ENCODE measurements at regions not wholly inside any gene's neighbourhood (a gene's known extent, or its start where the extent isn't known, plus 50 kb on each side); places are given as distances from the start of the nearest gene placed in this dataset.

DNA sequence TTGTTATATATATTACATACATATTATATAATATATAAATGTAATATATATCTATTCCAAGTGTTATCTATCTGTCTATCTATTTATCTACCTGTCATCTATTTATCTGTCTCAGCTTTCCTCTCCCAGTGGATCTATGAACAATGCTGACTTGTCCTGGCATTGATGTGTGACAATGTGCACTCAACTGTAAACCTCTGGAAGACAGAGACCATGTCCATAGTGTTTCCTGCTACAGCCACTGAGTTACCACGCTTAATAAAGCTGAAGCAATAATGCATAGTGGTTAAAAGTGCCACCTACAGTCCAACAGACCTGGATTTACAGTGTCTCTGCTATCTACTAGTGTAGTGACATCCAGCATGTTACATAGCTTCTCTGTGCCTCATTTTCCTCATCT, 57.2 kb upstream of the TMED7 start:
- no peak for ATAC-seq

More for the DNA sequence above, 57.2 kb upstream of the TMED7 start:
- DNase-seq (ENCODE audit: extremely low read depth in 1 of 4, low spot score in 3 of 4): no peak
- intact Hi-C loops (cut with micrococcal nuclease): no loop called here
- H3K9me1 ChIP-seq (ENCODE audit: control insufficient read depth, insufficient read depth, low read length): no peaks in the 10 kb centered on the region
- H3K4me1 ChIP-seq (replicated peaks in 1 of 2; ENCODE audit: control insufficient read depth in 2 of 2, insufficient read depth in 2 of 2, low read length in 2 of 2): no peaks in the 10 kb centered on the region
- H3K4me2 ChIP-seq (ENCODE audit: insufficient read depth, low read length): no peak overlapping the region
- no peaks in the 10 kb centered on the region for H3K9me3 ChIP-seq (replicated peaks; ENCODE audit: control insufficient read depth, insufficient read depth, low read depth, low read length)
- TF ChIP-seq FOXK1 (CRISPR knock-in tag; IDR thresholded peaks at IDR 0.05; ENCODE audit: borderline replicate concordance): no peak
- TF ChIP-seq BRCA1 (IDR thresholded peaks at IDR 0.05): no peak
- TF ChIP-seq BRCA1 (CRISPR knock-in tag; IDR thresholded peaks at IDR 0.05): no peak
- no peak for TF ChIP-seq ZNF431 (CRISPR knock-in tag; IDR thresholded peaks at IDR 0.05)
- no peak for TF ChIP-seq SRSF7 (optimal IDR thresholded peaks at IDR 0.05; ENCODE audit: low read depth, low read length)
- no peak for TF ChIP-seq FOSL1 (tag; conservative IDR thresholded peaks at IDR 0.05)
- TF ChIP-seq RB1 (IDR thresholded peaks at IDR 0.05; ENCODE audit: low read depth): no peak
- TF ChIP-seq, protein P1, sequence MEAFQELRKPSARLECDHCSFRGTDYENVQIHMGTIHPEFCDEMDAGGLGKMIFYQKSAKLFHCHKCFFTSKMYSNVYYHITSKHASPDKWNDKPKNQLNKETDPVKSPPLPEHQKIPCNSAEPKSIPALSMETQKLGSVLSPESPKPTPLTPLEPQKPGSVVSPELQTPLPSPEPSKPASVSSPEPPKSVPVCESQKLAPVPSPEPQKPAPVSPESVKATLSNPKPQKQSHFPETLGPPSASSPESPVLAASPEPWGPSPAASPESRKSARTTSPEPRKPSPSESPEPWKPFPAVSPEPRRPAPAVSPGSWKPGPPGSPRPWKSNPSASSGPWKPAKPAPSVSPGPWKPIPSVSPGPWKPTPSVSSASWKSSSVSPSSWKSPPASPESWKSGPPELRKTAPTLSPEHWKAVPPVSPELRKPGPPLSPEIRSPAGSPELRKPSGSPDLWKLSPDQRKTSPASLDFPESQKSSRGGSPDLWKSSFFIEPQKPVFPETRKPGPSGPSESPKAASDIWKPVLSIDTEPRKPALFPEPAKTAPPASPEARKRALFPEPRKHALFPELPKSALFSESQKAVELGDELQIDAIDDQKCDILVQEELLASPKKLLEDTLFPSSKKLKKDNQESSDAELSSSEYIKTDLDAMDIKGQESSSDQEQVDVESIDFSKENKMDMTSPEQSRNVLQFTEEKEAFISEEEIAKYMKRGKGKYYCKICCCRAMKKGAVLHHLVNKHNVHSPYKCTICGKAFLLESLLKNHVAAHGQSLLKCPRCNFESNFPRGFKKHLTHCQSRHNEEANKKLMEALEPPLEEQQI (IDR thresholded peaks at IDR 0.05): no peak
- TF ChIP-seq ZNF644 (tag; IDR thresholded peaks at IDR 0.05; ENCODE audit: low read depth): no peak
- TF ChIP-seq, protein P2, sequence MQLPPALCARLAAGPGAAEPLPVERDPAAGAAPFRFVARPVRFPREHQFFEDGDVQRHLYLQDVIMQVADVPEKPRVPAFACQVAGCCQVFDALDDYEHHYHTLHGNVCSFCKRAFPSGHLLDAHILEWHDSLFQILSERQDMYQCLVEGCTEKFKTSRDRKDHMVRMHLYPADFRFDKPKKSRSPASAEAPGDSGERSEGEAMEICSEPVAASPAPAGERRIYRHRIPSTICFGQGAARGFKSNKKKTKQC (CRISPR knock-in tag; IDR thresholded peaks at IDR 0.05): no peak
- TF ChIP-seq CCNT2 (IDR thresholded peaks at IDR 0.05; ENCODE audit: borderline replicate concordance, extremely low read depth, insufficient read length, low read depth, low read length): no peak
- no peak for TF ChIP-seq NONO (IDR thresholded peaks at IDR 0.05; ENCODE audit: low read depth in 2 of 2, low read length in 1 of 2)
- no peak for TF ChIP-seq HDAC3 (IDR thresholded peaks at IDR 0.05; ENCODE audit: borderline replicate concordance, partially characterized antibody)
- no peak for TF ChIP-seq ZEB2 (IDR thresholded peaks at IDR 0.05)
- TF ChIP-seq ZNF75A (CRISPR knock-in tag; IDR thresholded peaks at IDR 0.05): no peak
- BruUV-seq (replicated peaks): no TSS peak
- 0% methylated on average over 1 of the region's 1 CpG for WGBS (ENCODE audit: insufficient coverage, low coverage, missing lambda C conversion rate)
- in situ Hi-C loops (cut with MboI): no loop called here
- no peak for FAIRE-seq
- H2AFZ ChIP-seq (ENCODE audit: low read depth, low read length): no peak overlapping the region
- CTCF ChIA-PET (ENCODE audit: low intra/inter-chr PET ratio): no interaction called here
- H3K4me3 ChIP-seq: no peak overlapping the region
- H3K36me3 ChIP-seq (ENCODE audit: control insufficient read depth, insufficient read depth, low read length): no peaks in the 10 kb centered on the region
- H3K27me3 ChIP-seq (ENCODE audit: control insufficient read depth in 2 of 2, insufficient read depth in 2 of 2, low read length in 2 of 2): peaks cover 0 to 4% of the 10 kb centered on the region in 2 experiments; a peak in 1 of 5 replicates
- POLR2A ChIA-PET: no interaction called here
- H3K9ac ChIP-seq (ENCODE audit: insufficient read depth in 1 of 2, low read depth in 2 of 2, low read length in 2 of 2): no peak overlapping the region
- no peaks in the 10 kb centered on the region for H4K20me1 ChIP-seq (replicated peaks; ENCODE audit: control insufficient read depth, insufficient read depth, low read length)
- H3K79me2 ChIP-seq (ENCODE audit: control insufficient read depth, insufficient read depth, low read length): no peaks in the 10 kb centered on the region
- no peak overlapping the region for H3K27ac ChIP-seq (ENCODE audit: extremely low read depth, low read depth, low read length)
